ENCODE measurements at regions not wholly inside any gene's neighbourhood (a gene's known extent, or its start where the extent isn't known, plus 50 kb on each side); places are given as distances from the start of the nearest gene placed in this dataset.

GRCh38 chr2:144170179-144170578 is 349.7 kb downstream of the ZEB2 start:
- Histone ChIP-seq H3K9me3 (ENCODE audit: control insufficient read depth in 4 of 4, low read length in 3 of 4) (no peaks in the 10 kb centered on the region), H3K9ac (ENCODE audit: low read depth in 1 of 2, low read length in 2 of 2) (no peak overlapping the region), H3K27ac (ENCODE audit: low read depth in 1 of 2, low read length in 2 of 2) (no peak overlapping the region), H3K4me1 (ENCODE audit: control insufficient read depth in 4 of 4, insufficient read depth in 4 of 4, low read length in 3 of 4) (no peaks in the 10 kb centered on the region), H3K27me3 (ENCODE audit: control insufficient read depth in 4 of 4, insufficient read depth in 4 of 4, low read length in 3 of 4) (no peaks in the 10 kb centered on the region), H3K4me3 (ENCODE audit: low read depth in 1 of 3, low read length in 3 of 3) (no peak overlapping the region), H3K36me3 (ENCODE audit: control insufficient read depth in 4 of 4, insufficient read depth in 3 of 4, low read depth in 1 of 4, low read length in 3 of 4) (peaks cover 0 to 3% (median 0%) of the 10 kb centered on the region in 4 donors)
- 94% methylated on average over 1 of the region's 1 CpG for WGBS
- TF ChIP-seq TAF1 (conservative IDR thresholded peaks at IDR 0.05) (no peak), EGR1 (IDR thresholded peaks at IDR 0.05; ENCODE audit: low read depth in 2 of 2) (no peak), SP1 (IDR thresholded peaks at IDR 0.05) (no peak), ATF3 (IDR thresholded peaks at IDR 0.05) (no peak), HNF4A (conservative IDR thresholded peaks at IDR 0.05) (no peak), MAX (IDR thresholded peaks at IDR 0.05) (no peak), RXRA (IDR thresholded peaks at IDR 0.05) (no peak), CTCF (IDR thresholded peaks at IDR 0.05; ENCODE audit: low read depth, low read length, missing input control) (no peak)
- DNase-seq (ENCODE audit: low spot score): no peak

GRCh38 chr2:144166743-144167142 is 353.2 kb downstream of the ZEB2 start:
- no peak overlapping the region for H3K4me3 ChIP-seq (ENCODE audit: low read depth in 1 of 3, low read length in 3 of 3)
- H3K9me3 ChIP-seq (ENCODE audit: control insufficient read depth in 4 of 4, low read length in 3 of 4): no peaks in the 10 kb centered on the region
- no peaks in the 10 kb centered on the region for H3K27me3 ChIP-seq (ENCODE audit: control insufficient read depth in 4 of 4, insufficient read depth in 4 of 4, low read length in 3 of 4)
- no peak for DNase-seq (ENCODE audit: low spot score)
- H3K27ac ChIP-seq (ENCODE audit: low read depth in 1 of 2, low read length in 2 of 2): no peak overlapping the region
- no peak for TF ChIP-seq RXRA (IDR thresholded peaks at IDR 0.05)
- no peak for TF ChIP-seq RAD21 (IDR thresholded peaks at IDR 0.05)
- TF ChIP-seq HNF4G (IDR thresholded peaks at IDR 0.05): no peak
- TF ChIP-seq JUND (IDR thresholded peaks at IDR 0.05): no peak
- TF ChIP-seq ZBTB33 (IDR thresholded peaks at IDR 0.05): no peak
- no peak for TF ChIP-seq FOXA2 (IDR thresholded peaks at IDR 0.05)
- no peak for TF ChIP-seq FOXA1 (IDR thresholded peaks at IDR 0.05)
- TF ChIP-seq GABPA (IDR thresholded peaks at IDR 0.05 in 1 of 2, conservative IDR thresholded peaks at IDR 0.05 in 1 of 2): no peak
- TF ChIP-seq MAX (IDR thresholded peaks at IDR 0.05): no peak
- no peak for TF ChIP-seq NR2F2 (IDR thresholded peaks at IDR 0.05)
- no peak for TF ChIP-seq ATF3 (IDR thresholded peaks at IDR 0.05)
- TF ChIP-seq REST (IDR thresholded peaks at IDR 0.05): no peak
- TF ChIP-seq EGR1 (IDR thresholded peaks at IDR 0.05; ENCODE audit: low read depth in 2 of 2): no peak
- TF ChIP-seq HNF4A (conservative IDR thresholded peaks at IDR 0.05): no peak
- TF ChIP-seq TAF1 (conservative IDR thresholded peaks at IDR 0.05): no peak
- no peaks in the 10 kb centered on the region for H3K36me3 ChIP-seq (ENCODE audit: control insufficient read depth in 4 of 4, insufficient read depth in 3 of 4, low read depth in 1 of 4, low read length in 3 of 4)
- H3K9ac ChIP-seq (ENCODE audit: low read depth in 1 of 2, low read length in 2 of 2): no peak overlapping the region
- H3K4me1 ChIP-seq (ENCODE audit: control insufficient read depth in 4 of 4, insufficient read depth in 4 of 4, low read length in 3 of 4): no peaks in the 10 kb centered on the region
